ENCODE measurements at regions not wholly inside any gene's neighbourhood (a gene's known extent, or its start where the extent isn't known, plus 50 kb on each side); places are given as distances from the start of the nearest gene placed in this dataset.
A peak's percentile ranks its signal among the peaks of the same experiment; 100 is the strongest.

DNA sequence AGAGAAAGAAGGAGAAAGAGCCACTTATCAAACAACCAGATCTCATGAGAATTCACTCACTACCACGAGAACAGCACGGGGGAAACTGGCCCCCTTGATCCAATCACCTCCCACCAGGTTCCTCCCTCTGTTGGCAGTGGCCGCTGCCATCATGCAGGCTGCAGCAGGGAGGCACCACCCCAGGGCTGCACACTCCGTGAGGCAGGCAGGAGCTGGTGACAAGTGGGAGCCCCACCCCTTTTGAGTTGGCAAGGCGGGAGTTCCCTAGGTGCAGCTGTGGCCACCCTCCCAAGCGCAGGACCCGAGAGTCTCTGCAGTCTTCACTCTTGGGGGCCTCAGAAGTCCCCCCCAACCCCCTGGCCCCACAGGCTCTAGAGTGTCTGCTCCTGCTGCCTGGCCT lies 83.9 kb upstream of the GJB5 start:
- H3K27ac ChIP-seq: no peak overlapping the region
- TF ChIP-seq, protein P1, sequence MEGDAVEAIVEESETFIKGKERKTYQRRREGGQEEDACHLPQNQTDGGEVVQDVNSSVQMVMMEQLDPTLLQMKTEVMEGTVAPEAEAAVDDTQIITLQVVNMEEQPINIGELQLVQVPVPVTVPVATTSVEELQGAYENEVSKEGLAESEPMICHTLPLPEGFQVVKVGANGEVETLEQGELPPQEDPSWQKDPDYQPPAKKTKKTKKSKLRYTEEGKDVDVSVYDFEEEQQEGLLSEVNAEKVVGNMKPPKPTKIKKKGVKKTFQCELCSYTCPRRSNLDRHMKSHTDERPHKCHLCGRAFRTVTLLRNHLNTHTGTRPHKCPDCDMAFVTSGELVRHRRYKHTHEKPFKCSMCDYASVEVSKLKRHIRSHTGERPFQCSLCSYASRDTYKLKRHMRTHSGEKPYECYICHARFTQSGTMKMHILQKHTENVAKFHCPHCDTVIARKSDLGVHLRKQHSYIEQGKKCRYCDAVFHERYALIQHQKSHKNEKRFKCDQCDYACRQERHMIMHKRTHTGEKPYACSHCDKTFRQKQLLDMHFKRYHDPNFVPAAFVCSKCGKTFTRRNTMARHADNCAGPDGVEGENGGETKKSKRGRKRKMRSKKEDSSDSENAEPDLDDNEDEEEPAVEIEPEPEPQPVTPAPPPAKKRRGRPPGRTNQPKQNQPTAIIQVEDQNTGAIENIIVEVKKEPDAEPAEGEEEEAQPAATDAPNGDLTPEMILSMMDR (IDR thresholded peaks at IDR 0.05): no peak
- TF ChIP-seq ZFX (IDR thresholded peaks at IDR 0.05; ENCODE audit: borderline replicate concordance): no peak

DNA sequence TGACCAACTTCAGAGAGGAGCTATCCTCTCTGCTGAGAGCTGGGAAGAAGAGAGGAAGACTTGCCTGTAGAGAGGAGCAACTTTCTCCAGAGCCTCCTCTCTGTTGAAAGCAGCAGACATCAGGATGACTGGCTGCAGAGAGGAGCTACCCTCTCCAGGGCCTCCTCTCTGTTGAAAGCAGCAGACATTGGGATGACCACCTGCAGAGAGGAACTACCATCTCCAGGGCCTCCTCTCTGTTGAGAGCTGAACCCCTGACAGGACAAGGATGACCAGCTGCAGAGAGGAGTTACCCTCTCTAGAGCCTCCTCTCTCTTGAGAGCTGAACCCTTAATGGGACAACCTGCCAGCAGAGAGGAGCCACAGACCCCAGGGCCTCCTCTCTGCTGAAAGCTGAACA lies 83.0 kb upstream of the GJB5 start:
- no peak overlapping the region for H3K27ac ChIP-seq

DNA sequence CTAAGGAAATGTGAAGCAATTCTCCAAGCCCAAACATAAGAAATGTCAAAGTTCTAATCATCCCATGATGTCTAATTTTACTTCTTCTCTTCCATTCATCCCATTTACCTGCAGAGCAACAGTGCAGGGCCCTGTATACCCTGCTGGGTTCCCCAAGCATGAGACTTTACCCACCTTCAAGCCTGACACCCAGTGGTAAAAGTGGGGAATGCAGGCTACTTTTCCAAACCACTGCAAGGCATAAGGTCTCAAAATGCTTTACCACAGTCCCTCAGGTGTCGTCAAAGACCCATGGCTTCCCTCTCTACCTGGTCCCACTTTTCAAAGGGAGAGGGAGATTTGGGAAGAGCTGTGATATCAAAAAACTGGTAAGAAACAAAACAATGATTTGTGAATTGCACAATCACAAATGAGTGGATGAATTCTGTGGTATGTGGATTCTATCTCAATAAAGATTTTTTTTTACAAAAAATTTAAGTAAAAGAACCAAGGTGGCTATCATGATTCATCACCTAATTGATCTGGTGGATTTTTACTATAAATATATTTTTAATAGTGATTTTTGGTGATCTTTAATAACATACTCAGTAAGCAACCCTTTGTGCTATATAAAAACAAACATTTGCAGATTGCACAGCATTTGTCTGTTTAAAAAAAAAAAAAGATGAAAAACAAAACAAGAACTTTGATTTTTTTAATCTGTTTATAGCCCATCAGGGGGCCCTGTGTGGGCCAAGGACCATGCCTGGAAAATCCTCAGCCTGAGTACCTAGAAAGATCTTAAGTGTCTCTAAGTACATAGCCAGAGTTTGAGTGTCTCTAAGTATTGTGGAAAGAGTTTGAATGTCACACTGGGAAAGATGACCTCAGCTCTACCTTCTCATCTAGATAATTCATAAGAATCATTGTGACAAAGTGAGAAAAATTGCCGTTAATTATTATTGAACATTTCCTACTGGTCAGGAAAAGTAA lies 73.1 kb upstream of the GJB5 start:
- no peak overlapping the region for H3K27ac ChIP-seq
- TF ChIP-seq, protein P1 (IDR thresholded peaks at IDR 0.05): peak; percentile 84
- TF ChIP-seq ZFX (IDR thresholded peaks at IDR 0.05; ENCODE audit: borderline replicate concordance): no peak

More for the DNA sequence above, 83.0 kb upstream of the GJB5 start:
- no peak for TF ChIP-seq ZFX (IDR thresholded peaks at IDR 0.05; ENCODE audit: borderline replicate concordance)
- TF ChIP-seq, protein P1 (IDR thresholded peaks at IDR 0.05): no peak

DNA sequence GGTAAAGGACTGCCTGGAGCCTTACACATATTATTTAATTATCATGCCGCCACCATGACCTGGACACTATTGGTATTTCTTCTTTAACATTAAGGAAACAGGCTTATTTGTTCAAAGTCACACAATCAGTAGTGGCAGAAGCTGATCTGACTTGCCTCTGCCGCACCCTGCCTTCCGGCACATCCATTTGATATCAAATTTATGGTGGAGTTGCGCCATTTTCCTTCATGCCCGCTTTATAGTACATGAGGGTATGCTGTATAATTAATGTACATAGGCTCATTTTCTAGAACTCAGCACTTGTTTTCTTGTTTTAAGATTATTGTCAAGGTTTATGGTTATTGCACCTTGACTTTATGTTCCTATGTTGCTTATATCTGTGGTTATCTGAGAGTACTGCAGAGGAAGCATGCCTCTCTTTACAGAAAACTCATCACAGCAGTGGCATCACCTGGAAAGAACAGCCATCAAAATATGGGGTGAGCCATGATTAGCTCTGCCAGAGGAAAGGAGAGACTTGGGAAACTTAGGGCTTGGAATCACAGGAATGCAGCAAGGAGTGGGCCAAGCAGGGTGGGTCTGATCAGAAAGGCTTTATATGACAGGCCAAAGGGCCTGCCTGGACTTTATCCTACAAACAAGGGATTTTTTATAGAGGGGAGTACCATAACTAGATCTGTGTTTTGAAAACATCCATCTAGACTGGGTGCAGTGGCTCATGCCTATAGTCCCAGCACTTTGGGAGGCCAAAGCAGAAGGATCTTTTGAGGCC lies 72.2 kb upstream of the GJB5 start:
- no peak overlapping the region for H3K27ac ChIP-seq

DNA sequence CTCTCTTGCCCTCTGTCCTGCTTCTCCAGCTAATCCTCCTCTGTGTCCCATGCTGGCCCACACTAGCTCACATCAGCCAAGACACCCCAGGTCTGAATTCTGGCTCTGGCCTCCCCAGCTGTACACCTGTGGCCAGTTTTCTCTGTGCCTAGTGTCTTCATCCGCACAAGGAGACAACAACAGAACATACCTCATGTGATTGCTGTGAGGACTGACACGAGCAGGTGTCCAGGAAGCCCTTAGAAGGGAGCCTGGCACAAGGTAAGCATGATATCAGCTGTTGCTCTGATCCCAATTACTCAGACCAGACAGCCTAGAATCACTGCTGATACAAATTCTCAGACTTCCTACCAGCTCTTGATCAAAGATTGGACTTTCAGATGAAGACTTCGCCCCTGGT lies 71.2 kb upstream of the GJB5 start:
- TF ChIP-seq, protein P1 (IDR thresholded peaks at IDR 0.05): no peak
- TF ChIP-seq ZFX (IDR thresholded peaks at IDR 0.05; ENCODE audit: borderline replicate concordance): no peak
- H3K27ac ChIP-seq: no peak overlapping the region

More for the DNA sequence above, 72.2 kb upstream of the GJB5 start:
- TF ChIP-seq, protein P1 (IDR thresholded peaks at IDR 0.05): no peak
- TF ChIP-seq ZFX (IDR thresholded peaks at IDR 0.05; ENCODE audit: borderline replicate concordance): no peak

DNA sequence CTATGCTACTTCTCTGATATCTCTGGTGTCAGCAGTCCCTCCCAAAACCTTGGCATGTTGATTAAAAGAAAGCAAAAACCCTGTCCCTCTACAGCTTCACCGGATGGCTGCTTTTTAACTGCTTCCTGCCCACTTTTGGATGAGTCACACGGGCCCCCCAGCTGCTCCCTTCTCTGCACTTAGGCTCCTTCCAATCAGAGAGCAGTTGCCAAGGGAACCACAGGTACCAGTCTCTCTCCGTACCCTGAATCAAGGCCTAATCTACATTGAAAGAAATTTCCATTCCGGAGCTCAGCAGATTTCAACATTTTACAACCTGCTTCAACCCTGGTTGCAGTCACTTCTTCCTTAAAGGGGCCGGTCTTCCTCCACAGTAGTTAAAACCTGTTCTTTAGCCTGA lies 70.6 kb upstream of the GJB5 start:
- no peak overlapping the region for H3K27ac ChIP-seq
- TF ChIP-seq, protein P1 (IDR thresholded peaks at IDR 0.05): no peak
- TF ChIP-seq ZFX (IDR thresholded peaks at IDR 0.05; ENCODE audit: borderline replicate concordance): no peak
